Stimulated activated CD8-positive, alpha-beta memory T cell treated with anti-CD3 and anti-CD28 coated beads, Interleukin-12 subunit alpha, Interleukin-12 subunit beta, amount 100 ng/mL, for 1 hour (primary cell): ENCODE measurements at regions not wholly inside any gene's neighbourhood (a gene's known extent, or its start where the extent isn't known, plus 50 kb on each side); places are given as distances from the start of the nearest gene placed in this dataset.

Experiments used
- DNase-seq: peaks from one replicate; pipeline ENCODE4 v3.0.0-alpha.2; 2020; ENCODE audit warnings: low read depth

- no peak for DNase-seq
Measured at GRCh38 chr1:222171005-222171404, 376.9 kb downstream of the HHIPL2 start.

GRCh38 chr1:222168621-222169020 is 379.3 kb downstream of the HHIPL2 start:
- DNase-seq: no peak

GRCh38 chr1:222167896-222168295 is 380.0 kb downstream of the HHIPL2 start:
- no peak for DNase-seq

- no peak for DNase-seq
Measured at GRCh38 chr1:222167111-222167510, 380.8 kb downstream of the HHIPL2 start.

- DNase-seq: no peak
Measured at GRCh38 chr1:222165629-222166028, 382.3 kb downstream of the HHIPL2 start.

GRCh38 chr1:222163895-222164294 is 384.0 kb downstream of the HHIPL2 start:
- DNase-seq: no peak

GRCh38 chr1:222161676-222162075 is 386.2 kb downstream of the HHIPL2 start:
- no peak for DNase-seq

GRCh38 chr1:222157612-222158011 is 390.3 kb downstream of the HHIPL2 start:
- no peak for DNase-seq

GRCh38 chr1:222140206-222140605 is 398.3 kb upstream of the DUSP10 start:
- no peak for DNase-seq

GRCh38 chr1:222138095-222138494 is 396.2 kb upstream of the DUSP10 start:
- no peak for DNase-seq

- no peak for DNase-seq
Measured at GRCh38 chr1:222136869-222137268, 395.0 kb upstream of the DUSP10 start.

GRCh38 chr1:222129041-222129440 is 387.2 kb upstream of the DUSP10 start:
- no peak for DNase-seq

- no peak for DNase-seq
Measured at GRCh38 chr1:222127526-222128152, 385.8 kb upstream of the DUSP10 start.

- DNase-seq: no peak
Measured at GRCh38 chr1:222127096-222127495, 385.2 kb upstream of the DUSP10 start.

GRCh38 chr1:222126052-222126451 is 384.2 kb upstream of the DUSP10 start:
- no peak for DNase-seq

GRCh38 chr1:222124602-222125001 is 382.7 kb upstream of the DUSP10 start:
- DNase-seq: no peak

GRCh38 chr1:222123111-222123510 is 381.2 kb upstream of the DUSP10 start:
- no peak for DNase-seq

GRCh38 chr1:222117809-222118208 is 375.9 kb upstream of the DUSP10 start:
- no peak for DNase-seq

- no peak for DNase-seq
Measured at GRCh38 chr1:222114536-222115156, 372.8 kb upstream of the DUSP10 start.

GRCh38 chr1:222109836-222110235 is 367.9 kb upstream of the DUSP10 start:
- DNase-seq: no peak

GRCh38 chr1:222107975-222108374 is 366.1 kb upstream of the DUSP10 start:
- DNase-seq: no peak

- no peak for DNase-seq
Measured at GRCh38 chr1:222107267-222107666, 365.4 kb upstream of the DUSP10 start.

GRCh38 chr1:222106377-222106776 is 364.5 kb upstream of the DUSP10 start:
- no peak for DNase-seq

GRCh38 chr1:222105861-222106260 is 364.0 kb upstream of the DUSP10 start:
- no peak for DNase-seq
